ENCODE measurements at regions not wholly inside any gene's neighbourhood (a gene's known extent, or its start where the extent isn't known, plus 50 kb on each side); places are given as distances from the start of the nearest gene placed in this dataset.

DNA sequence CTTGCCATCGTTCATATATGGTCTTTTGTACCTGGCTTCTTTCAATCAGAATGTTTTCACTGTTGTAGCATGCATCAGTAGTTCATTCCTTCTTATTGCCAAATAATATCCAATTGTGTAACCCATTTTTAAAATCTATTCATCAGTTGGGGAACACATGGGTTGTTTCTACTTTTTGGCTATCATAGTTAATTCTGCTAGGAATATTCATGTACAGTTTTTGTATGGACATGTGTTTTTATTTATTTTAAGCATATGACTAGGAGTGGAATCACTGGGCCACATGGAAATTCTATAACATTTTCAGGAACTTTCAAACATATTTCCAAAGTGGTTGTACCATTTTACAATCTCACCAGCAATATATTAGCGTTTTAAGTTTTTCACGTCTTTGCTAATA, 151.9 kb upstream of the PRNP start:
- TF ChIP-seq, protein P1, sequence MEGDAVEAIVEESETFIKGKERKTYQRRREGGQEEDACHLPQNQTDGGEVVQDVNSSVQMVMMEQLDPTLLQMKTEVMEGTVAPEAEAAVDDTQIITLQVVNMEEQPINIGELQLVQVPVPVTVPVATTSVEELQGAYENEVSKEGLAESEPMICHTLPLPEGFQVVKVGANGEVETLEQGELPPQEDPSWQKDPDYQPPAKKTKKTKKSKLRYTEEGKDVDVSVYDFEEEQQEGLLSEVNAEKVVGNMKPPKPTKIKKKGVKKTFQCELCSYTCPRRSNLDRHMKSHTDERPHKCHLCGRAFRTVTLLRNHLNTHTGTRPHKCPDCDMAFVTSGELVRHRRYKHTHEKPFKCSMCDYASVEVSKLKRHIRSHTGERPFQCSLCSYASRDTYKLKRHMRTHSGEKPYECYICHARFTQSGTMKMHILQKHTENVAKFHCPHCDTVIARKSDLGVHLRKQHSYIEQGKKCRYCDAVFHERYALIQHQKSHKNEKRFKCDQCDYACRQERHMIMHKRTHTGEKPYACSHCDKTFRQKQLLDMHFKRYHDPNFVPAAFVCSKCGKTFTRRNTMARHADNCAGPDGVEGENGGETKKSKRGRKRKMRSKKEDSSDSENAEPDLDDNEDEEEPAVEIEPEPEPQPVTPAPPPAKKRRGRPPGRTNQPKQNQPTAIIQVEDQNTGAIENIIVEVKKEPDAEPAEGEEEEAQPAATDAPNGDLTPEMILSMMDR (conservative IDR thresholded peaks at IDR 0.05 in 1 of 2, IDR thresholded peaks at IDR 0.05 in 1 of 2; ENCODE audit: low read depth in 1 of 2, low read length in 2 of 2), result no peak
- TF ChIP-seq EZH2 (IDR thresholded peaks at IDR 0.05; ENCODE audit: low read length, missing control alignments), result no peak

Measured in fibroblast of lung (primary cell).